Endothelial cell of umbilical vein (primary cell): ENCODE measurements at regions not wholly inside any gene's neighbourhood (a gene's known extent, or its start where the extent isn't known, plus 50 kb on each side); places are given as distances from the start of the nearest gene placed in this dataset.

Source experiments
- BruUV-seq: library from RNA; stranded (reverse); fragments of 400-500 nt; replicated peaks from 2 replicates; lab custom pipeline; 2021; lab: Mats Ljungman, UMichigan
- CTCF ChIA-PET: fragments of 300-600, 350-600 bp; sonication (Branson Sonifier 250); formaldehyde crosslinking; loops from one replicate; lab custom pipeline; 2021; ENCODE audit warnings: antibody characterized with exemption, inconsistent platforms; lab: Charles Lee
- POLR2A ChIA-PET: fragments of 300-600, 350-600 bp; sonication (Branson Sonifier 250); formaldehyde crosslinking; loops from one replicate; lab custom pipeline; 2021; ENCODE audit warnings: antibody characterized with exemption, inconsistent platforms; lab: Charles Lee
- DNase-seq: peaks from one replicate; pipeline ENCODE4 v3.0.0-alpha.2; 2011; ENCODE audit warnings: low read depth, low spot score
- FAIRE-seq: peaks from 2 replicates; lab custom pipeline; 2011; peaks lifted over from hg19 to GRCh38; lab: Jason Lieb, UNC
- H2AFZ ChIP-seq: 2 replicates; pipeline ENCODE4 v1.6.0; 2012; ENCODE audit warnings: low read depth, low read length, control low read depth, inconsistent platforms
- H3K27ac ChIP-seq: 2 replicates; pipeline ENCODE4 v1.5.1; 2011; ENCODE audit warnings: low read depth, mild to moderate bottlenecking, control low read depth, low read length, moderate library complexity; ENCODE audit not compliant: insufficient read depth
- H3K27me3 ChIP-seq, 2 experiments: 2 replicates each; pipeline versions ENCODE4 v1.6.0 to v1.6.1; 2011; ENCODE audit warnings: low read length in 2 of 2, mixed read lengths in 1 of 2; ENCODE audit not compliant: control insufficient read depth in 2 of 2, insufficient read depth in 2 of 2
- H3K36me3 ChIP-seq, 2 experiments: 2 replicates in 1 of 2; 3 replicates in 1 of 2; pipeline ENCODE4 v1.5.1; 2011; ENCODE audit warnings: low read length in 2 of 2, mild to moderate bottlenecking in 1 of 2, moderate library complexity in 1 of 2; ENCODE audit not compliant: control insufficient read depth in 2 of 2, insufficient read depth in 2 of 2; ENCODE audit errors: extremely low read depth in 1 of 2
- H3K4me1 ChIP-seq: 3 replicates; pipeline ENCODE4 v1.5.1; 2011; ENCODE audit warnings: mild to moderate bottlenecking, low read length; ENCODE audit not compliant: control insufficient read depth, insufficient read depth; ENCODE audit errors: extremely low read depth
- H3K4me2 ChIP-seq: 2 replicates; pipeline ENCODE4 v1.6.1; 2011; ENCODE audit warnings: low read length, control low read depth, mixed read lengths; ENCODE audit not compliant: insufficient read depth
- H3K4me3 ChIP-seq, 3 experiments: fragments of 200-600 bp in 1 of 3; sonication (generic), shearing (Covaris generic) in 1 of 3; replicated peaks in 1 of 3; 2 replicates each; pipeline ENCODE4 v1.5.1; 2011 to 2016; ENCODE audit warnings: control low read depth in 3 of 3, low read length in 3 of 3, mild to moderate bottlenecking in 2 of 3, inconsistent platforms in 1 of 3, low read depth in 1 of 3, moderate library complexity in 1 of 3; ENCODE audit not compliant: insufficient read depth in 1 of 3
- H3K79me2 ChIP-seq: 2 replicates; pipeline ENCODE4 v1.6.0; 2012; ENCODE audit warnings: low read length, inconsistent platforms; ENCODE audit not compliant: control insufficient read depth, insufficient read depth
- H3K9ac ChIP-seq: replicated peaks from 2 replicates; pipeline ENCODE3; 2011; ENCODE audit warnings: low read length, control low read depth; ENCODE audit not compliant: insufficient read depth; ENCODE audit errors: extremely low read depth
- H3K9me1 ChIP-seq: replicated peaks from 3 replicates; pipeline ENCODE4 v1.6.0; 2011; ENCODE audit warnings: mild to moderate bottlenecking, low read length; ENCODE audit not compliant: control insufficient read depth, insufficient read depth; ENCODE audit errors: extremely low read depth
- H3K9me3 ChIP-seq: replicated peaks from 2 replicates; pipeline ENCODE4 v1.5.1; 2012; ENCODE audit warnings: low read length, inconsistent platforms; ENCODE audit not compliant: control insufficient read depth, insufficient read depth
- H4K20me1 ChIP-seq: replicated peaks from 2 replicates; pipeline ENCODE3; 2011; ENCODE audit warnings: mild to moderate bottlenecking, low read length; ENCODE audit not compliant: control insufficient read depth, insufficient read depth; ENCODE audit errors: extremely low read depth
- CTCF ChIP-seq, 2 donors: IDR thresholded peaks; 1 replicate in 1 of 2; 2 replicates in 1 of 2; pipeline ENCODE4 v1.5.1; 2011; ENCODE audit warnings: low read length in 2 of 2, mild to moderate bottlenecking in 2 of 2, moderate library complexity in 2 of 2, control low read depth in 1 of 2, inconsistent platforms in 1 of 2, low read depth in 1 of 2; ENCODE audit not compliant: insufficient read depth in 1 of 2; ENCODE audit errors: extremely low read depth in 1 of 2
- EZH2 ChIP-seq: IDR thresholded peaks from 2 replicates; pipeline ENCODE4 v1.6.1; 2012; ENCODE audit warnings: borderline replicate concordance, low read depth, mild to moderate bottlenecking, moderate library complexity, low read length, inconsistent platforms; ENCODE audit not compliant: severe bottlenecking
- FOS ChIP-seq: IDR thresholded peaks from 2 replicates; pipeline ENCODE4 v1.6.1; 2011; ENCODE audit warnings: mild to moderate bottlenecking, low read length, moderate library complexity, borderline replicate concordance; ENCODE audit not compliant: insufficient read depth
- GATA2 ChIP-seq: IDR thresholded peaks from 2 replicates; pipeline ENCODE4 v1.7.0; 2011; ENCODE audit warnings: low read depth, mild to moderate bottlenecking, moderate library complexity, mixed read lengths, low read length; ENCODE audit not compliant: insufficient read length, insufficient read depth
- JUN ChIP-seq: IDR thresholded peaks from 2 replicates; pipeline ENCODE4 v1.6.1; 2011; ENCODE audit warnings: borderline replicate concordance, low read depth; ENCODE audit not compliant: insufficient read length, insufficient read depth
- MAX ChIP-seq: IDR thresholded peaks from 2 replicates; pipeline ENCODE4 v1.6.1; 2011; ENCODE audit not compliant: insufficient read depth, insufficient read length
- MYC ChIP-seq: IDR thresholded peaks from one replicate; pipeline ENCODE4 v1.6.1; 2011; ENCODE audit warnings: mild to moderate bottlenecking, low read depth, low read length
- POLR2A ChIP-seq: IDR thresholded peaks from 2 replicates; pipeline ENCODE4 v1.6.1; 2012; ENCODE audit warnings: low read depth, mild to moderate bottlenecking, control low read depth, low read length
- dilution Hi-C: fragments of 300-500 bp; cut with MboI; formaldehyde crosslinking; loops from one replicate; pipeline ENCODE4 v1.15.0; 2019; ENCODE audit warnings: low sequenced_read_pairs; ENCODE audit not compliant: extremely low pct_ligation_motif_present
- intact Hi-C: fragments of 100-400 bp; cut with micrococcal nuclease; formaldehyde crosslinking; loops from one replicate; pipeline ENCODE4 v1.10.0; 2022

GRCh38 chr4:189035654-189036053, 896.4 kb downstream of the TRIML1 start:
- ChIA-PET CTCF (no interaction called here), POLR2A (no interaction called here)
- no TSS peak for BruUV-seq
- Histone ChIP-seq H3K4me2 (no peak overlapping the region), H3K4me3 (no peak overlapping the region), H3K9ac (no peak overlapping the region), H3K27me3 (no peaks in the 10 kb centered on the region), H3K79me2 (no peaks in the 10 kb centered on the region), H3K9me3 (peaks cover 7% of the 10 kb centered on the region), H4K20me1 (no peaks in the 10 kb centered on the region), H2AFZ (no peak overlapping the region), H3K27ac (no peak overlapping the region), H3K9me1 (no peaks in the 10 kb centered on the region), H3K36me3 (no peaks in the 10 kb centered on the region), H3K4me1 (no peaks in the 10 kb centered on the region)
- TF ChIP-seq CTCF (IDR thresholded peaks at IDR 0.05; ENCODE audit: extremely low read depth in 1 of 2, insufficient read depth in 1 of 2, low read depth in 1 of 2, low read length in 2 of 2), result no peak
- TF ChIP-seq GATA2, result no peak
- no peak for TF ChIP-seq POLR2A
- TF ChIP-seq MYC, result no peak
- TF ChIP-seq FOS, result no peak
- TF ChIP-seq EZH2, result no peak
- TF ChIP-seq MAX, result no peak
- no peak for TF ChIP-seq JUN
- FAIRE-seq, result no peak
- no peak for DNase-seq
- intact Hi-C loops (no loop called here), dilution Hi-C loops (no loop called here)
